OCI-LY7 (cell line): ENCODE measurements at regions not wholly inside any gene's neighbourhood (a gene's known extent, or its start where the extent isn't known, plus 50 kb on each side); places are given as distances from the start of the nearest gene placed in this dataset.

Source experiments
- EZH2phosphoT487 ChIP-seq: fragments of 200-600 bp; sonication (generic); IDR thresholded peaks from 2 replicates; pipeline ENCODE4 v1.6.1; 2018; ENCODE audit warnings: low read depth, borderline replicate concordance, mild to moderate bottlenecking, mixed run types, antibody characterized with exemption, low read length, moderate library complexity, mixed read lengths
- TF ChIP-seq, protein P1 (sequence below): fragments of 200-600 bp; sonication (generic); conservative IDR thresholded peaks from 2 replicates; pipeline ENCODE4 v1.5.1; 2014; ENCODE audit warnings: mild to moderate bottlenecking, antibody characterized with exemption, low read length, moderate library complexity, mixed read lengths

DNA sequence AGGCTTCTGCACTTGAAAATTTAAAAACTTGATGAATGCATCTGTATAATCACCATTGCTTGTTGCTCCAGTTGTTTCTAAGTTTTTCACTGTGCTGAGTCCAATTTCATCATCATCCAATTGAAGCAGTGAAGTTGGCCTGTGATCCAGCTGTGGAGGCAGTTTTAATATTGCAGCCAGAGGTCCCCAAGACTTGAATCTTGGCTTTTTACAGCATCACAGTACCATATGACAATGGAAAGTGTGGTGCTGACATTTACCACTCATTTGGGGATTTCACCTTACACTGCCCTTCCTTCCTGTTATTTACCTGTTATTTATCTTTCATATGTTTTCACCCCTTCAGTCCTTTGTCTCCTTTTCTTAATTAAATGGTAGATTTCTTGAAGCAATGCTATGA is 76.2 kb upstream of the SPIN1 start:
- TF ChIP-seq, protein P1, sequence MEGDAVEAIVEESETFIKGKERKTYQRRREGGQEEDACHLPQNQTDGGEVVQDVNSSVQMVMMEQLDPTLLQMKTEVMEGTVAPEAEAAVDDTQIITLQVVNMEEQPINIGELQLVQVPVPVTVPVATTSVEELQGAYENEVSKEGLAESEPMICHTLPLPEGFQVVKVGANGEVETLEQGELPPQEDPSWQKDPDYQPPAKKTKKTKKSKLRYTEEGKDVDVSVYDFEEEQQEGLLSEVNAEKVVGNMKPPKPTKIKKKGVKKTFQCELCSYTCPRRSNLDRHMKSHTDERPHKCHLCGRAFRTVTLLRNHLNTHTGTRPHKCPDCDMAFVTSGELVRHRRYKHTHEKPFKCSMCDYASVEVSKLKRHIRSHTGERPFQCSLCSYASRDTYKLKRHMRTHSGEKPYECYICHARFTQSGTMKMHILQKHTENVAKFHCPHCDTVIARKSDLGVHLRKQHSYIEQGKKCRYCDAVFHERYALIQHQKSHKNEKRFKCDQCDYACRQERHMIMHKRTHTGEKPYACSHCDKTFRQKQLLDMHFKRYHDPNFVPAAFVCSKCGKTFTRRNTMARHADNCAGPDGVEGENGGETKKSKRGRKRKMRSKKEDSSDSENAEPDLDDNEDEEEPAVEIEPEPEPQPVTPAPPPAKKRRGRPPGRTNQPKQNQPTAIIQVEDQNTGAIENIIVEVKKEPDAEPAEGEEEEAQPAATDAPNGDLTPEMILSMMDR = no peak
- TF ChIP-seq EZH2phosphoT487 = no peak
